ENCODE measurements at regions not wholly inside any gene's neighbourhood (a gene's known extent, or its start where the extent isn't known, plus 50 kb on each side); places are given as distances from the start of the nearest gene placed in this dataset.
"Not testable (repeated sequence)": the region's sequence is repeated elsewhere in the genome, so short reads cannot be mapped to it uniquely, and the experiment has no call there.

GRCh38 chr17:71628306-71628705 lies 492.5 kb upstream of the SOX9 start:
- no peak for DNase-seq

GRCh38 chr17:71631483-71631882 lies 489.3 kb upstream of the SOX9 start:
- DNase-seq, result no peak

- DNase-seq, result no peak
These were observed 488.5 kb upstream of the SOX9 start for GRCh38 chr17:71632328-71632727.

- DNase-seq, result no peak
These were observed 487.4 kb upstream of the SOX9 start for GRCh38 chr17:71633391-71633849.

GRCh38 chr17:71634376-71634775 lies 486.4 kb upstream of the SOX9 start:
- DNase-seq, result no peak

GRCh38 chr17:71635187-71635586 lies 485.6 kb upstream of the SOX9 start:
- DNase-seq, result no peak

GRCh38 chr17:71636644-71637043 lies 484.2 kb upstream of the SOX9 start:
- DNase-seq, result no peak

- no peak for DNase-seq
These were observed 482.2 kb upstream of the SOX9 start for GRCh38 chr17:71638668-71639067.

- no peak for DNase-seq
These were observed 481.0 kb upstream of the SOX9 start for GRCh38 chr17:71639865-71640264.

GRCh38 chr17:71646890-71647289 lies 473.9 kb upstream of the SOX9 start:
- DNase-seq, result not testable (repeated sequence)

GRCh38 chr17:71648342-71648741 lies 472.5 kb upstream of the SOX9 start:
- DNase-seq, result not testable (repeated sequence)

GRCh38 chr17:71649941-71650350 lies 470.9 kb upstream of the SOX9 start:
- DNase-seq, result no peak

- DNase-seq, result no peak
These were observed 465.3 kb upstream of the SOX9 start for GRCh38 chr17:71655542-71655941.

- DNase-seq, result no peak
These were observed 463.6 kb upstream of the SOX9 start for GRCh38 chr17:71656964-71657858.

GRCh38 chr17:71658996-71659395 lies 461.8 kb upstream of the SOX9 start:
- DNase-seq, result no peak

GRCh38 chr17:71664861-71665260 lies 456.0 kb upstream of the SOX9 start:
- no peak for DNase-seq

- no peak for DNase-seq
These were observed 454.8 kb upstream of the SOX9 start for GRCh38 chr17:71666047-71666446.

- DNase-seq, result no peak
These were observed 453.2 kb upstream of the SOX9 start for GRCh38 chr17:71667661-71668060.

- no peak for DNase-seq
These were observed 452.0 kb upstream of the SOX9 start for GRCh38 chr17:71668807-71669206.

GRCh38 chr17:71677439-71677838 lies 443.4 kb upstream of the SOX9 start:
- no peak for DNase-seq

- no peak for DNase-seq
These were observed 441.0 kb upstream of the SOX9 start for GRCh38 chr17:71679832-71680231.

GRCh38 chr17:71681427-71682173 lies 439.2 kb upstream of the SOX9 start:
- DNase-seq, result no peak

GRCh38 chr17:71682174-71682494 lies 438.7 kb upstream of the SOX9 start:
- DNase-seq, result no peak

GRCh38 chr17:71689782-71690181 lies 431.0 kb upstream of the SOX9 start:
- DNase-seq, result no peak
